BJ (cell line): ENCODE measurements at regions not wholly inside any gene's neighbourhood (a gene's known extent, or its start where the extent isn't known, plus 50 kb on each side); places are given as distances from the start of the nearest gene placed in this dataset.

Experiments
- CTCF ChIA-PET: fragments of 350-600 bp; formaldehyde crosslinking; extraction: SDS; loops from one replicate; lab custom pipeline; 2021; ENCODE audit warnings: antibody characterized with exemption, inconsistent platforms; lab: Yijun Ruan, JAX
- POLR2A ChIA-PET: fragments of 300-600 bp; sonication (Branson Sonifier 250); formaldehyde crosslinking; extraction: SDS; loops from one replicate; lab custom pipeline; 2021; ENCODE audit warnings: antibody characterized with exemption; lab: Charles Lee
- DNase-seq: peaks from one replicate; pipeline ENCODE4 v3.0.0-alpha.2; 2011; ENCODE audit warnings: low read depth
- H3K27me3 ChIP-seq: 2 replicates; pipeline ENCODE4 v1.6.0; 2011; ENCODE audit warnings: low read length; ENCODE audit not compliant: control insufficient read depth, insufficient read depth
- H3K36me3 ChIP-seq: 2 replicates; pipeline ENCODE4 v1.5.1; 2011; ENCODE audit warnings: low read length; ENCODE audit not compliant: control insufficient read depth, insufficient read depth
- H3K4me3 ChIP-seq: 2 replicates; pipeline ENCODE4 v1.5.1; 2011; ENCODE audit warnings: low read depth, mild to moderate bottlenecking, control low read depth, low read length
- CTCF ChIP-seq: IDR thresholded peaks from 2 replicates; pipeline ENCODE4 v1.5.1; 2011; ENCODE audit warnings: low read depth, mild to moderate bottlenecking, control low read depth, inconsistent platforms, low read length, moderate library complexity; ENCODE audit not compliant: insufficient read depth

- no peak for TF ChIP-seq CTCF
- POLR2A ChIA-PET, result no interaction called here
- Histone ChIP-seq H3K4me3 (no peak overlapping the region), H3K36me3 (no peaks in the 10 kb centered on the region), H3K27me3 (peaks cover 10% of the 10 kb centered on the region)
- DNase-seq, result no peak
- CTCF ChIA-PET, result interaction anchor here (1.7 to 4.3 kb wide), 2 partner anchors 14 to 21 kb away, joined by 4 to 25 read pairs; no protein-coding TSS in a partner anchor
These were observed 239.9 kb downstream of the ZNF516 start for GRCh38 chr18:76255070-76255683.

GRCh38 chr18:76252880-76253279 is 242.2 kb downstream of the ZNF516 start:
- POLR2A ChIA-PET, result no interaction called here
- CTCF ChIA-PET, result interaction anchor here (0.6 to 1.0 kb wide), 3 partner anchors 12 to 109 kb away, joined by 3 read pairs; no protein-coding TSS in a partner anchor

GRCh38 chr18:76252139-76252538 is 242.9 kb downstream of the ZNF516 start:
- no peaks in the 10 kb centered on the region for H3K36me3 ChIP-seq
- TF ChIP-seq CTCF, result no peak
- CTCF ChIA-PET, result no interaction called here
- peaks cover 10% of the 10 kb centered on the region for H3K27me3 ChIP-seq
- H3K4me3 ChIP-seq, result no peak overlapping the region
- no peak for DNase-seq
- POLR2A ChIA-PET, result no interaction called here

More at GRCh38 chr18:76252880-76253279, 242.2 kb downstream of the ZNF516 start:
- Histone ChIP-seq H3K27me3 (peaks cover 10% of the 10 kb centered on the region), H3K4me3 (no peak overlapping the region), H3K36me3 (no peaks in the 10 kb centered on the region)
- no peak for DNase-seq
- TF ChIP-seq CTCF, result peak; percentile 51

- no peak for TF ChIP-seq CTCF
- DNase-seq, result no peak
- H3K27me3 ChIP-seq, result peaks cover 10% of the 10 kb centered on the region
- POLR2A ChIA-PET, result no interaction called here
- CTCF ChIA-PET, result no interaction called here
- no peak overlapping the region for H3K4me3 ChIP-seq
- H3K36me3 ChIP-seq, result no peaks in the 10 kb centered on the region
These were observed 243.4 kb downstream of the ZNF516 start for GRCh38 chr18:76251691-76252090.

- ChIA-PET CTCF (interaction anchor here (1.5 to 2.9 kb wide), 2 partner anchors 10 to 12 kb away, joined by 5 to 8 read pairs; no protein-coding TSS in a partner anchor), POLR2A (no interaction called here)
- H3K36me3 ChIP-seq, result no peaks in the 10 kb centered on the region
- H3K4me3 ChIP-seq, result no peak overlapping the region
- no peak for TF ChIP-seq CTCF
- no peak for DNase-seq
- no peaks in the 10 kb centered on the region for H3K27me3 ChIP-seq
These were observed 248.5 kb downstream of the ZNF516 start for GRCh38 chr18:76246590-76246989.
